ENCODE measurements at regions not wholly inside any gene's neighbourhood (a gene's known extent, or its start where the extent isn't known, plus 50 kb on each side); places are given as distances from the start of the nearest gene placed in this dataset.
A peak's percentile ranks its signal among the peaks of the same experiment; 100 is the strongest.

- Histone ChIP-seq H3K79me1 (ENCODE audit: low read length) (no peaks in the 10 kb centered on the region), H3K4ac (ENCODE audit: low read depth, low read length) (no peak overlapping the region), H3K79me2 (ENCODE audit: control insufficient read depth, insufficient read depth, low read length, poor library complexity) (no peaks in the 10 kb centered on the region), H2AFZ (ENCODE audit: insufficient read depth, low read length, poor library complexity) (no peak overlapping the region), H3K4me1 (ENCODE audit: control insufficient read depth in 1 of 2, insufficient read depth in 2 of 2, low read length in 2 of 2) (no peaks in the 10 kb centered on the region), H2BK12ac (ENCODE audit: low read length) (no peak overlapping the region), H4K91ac (ENCODE audit: low read depth, low read length) (no peak overlapping the region), H2AK5ac (ENCODE audit: low read length) (no peak overlapping the region), H3K9me3 (ENCODE audit: insufficient read depth, low read depth, low read length) (peaks cover 3% of the 10 kb centered on the region), H4K8ac (ENCODE audit: low read depth, low read length) (no peak overlapping the region), H3K14ac (ENCODE audit: low read length) (no peak overlapping the region), H4K12ac (ENCODE audit: low read depth, low read length) (no peak overlapping the region), H3K9ac (ENCODE audit: low read length) (no peak overlapping the region), H3K36me3 (ENCODE audit: control insufficient read depth in 1 of 2, insufficient read depth in 2 of 2, low read length in 2 of 2) (no peaks in the 10 kb centered on the region), H3K18ac (ENCODE audit: low read length) (no peak overlapping the region), H3K27me3 (ENCODE audit: insufficient read depth, low read length) (no peaks in the 10 kb centered on the region), H2BK5ac (ENCODE audit: low read depth, low read length, poor library complexity) (no peak overlapping the region), H3K27ac (ENCODE audit: low read depth, low read length) (no peak overlapping the region), H3K4me3 (ENCODE audit: low read depth, low read length) (no peak overlapping the region), H2BK120ac (ENCODE audit: insufficient read depth, low read length, poor library complexity) (no peak overlapping the region), H3K23ac (ENCODE audit: low read length) (no peak overlapping the region), H3K4me2 (ENCODE audit: low read length) (no peak overlapping the region)
- no CpG with 5 or more reads among the region's 5 CpGs for WGBS (ENCODE audit: extremely low coverage, insufficient coverage, insufficient read length)
- no peak for DNase-seq
Measured at GRCh38 chr2:8515864-8516533, 165.9 kb upstream of the ID2 start.

GRCh38 chr2:8517850-8518498 lies 163.9 kb upstream of the ID2 start:
- Histone ChIP-seq H3K27ac (ENCODE audit: low read depth, low read length) (no peak overlapping the region), H4K91ac (ENCODE audit: low read depth, low read length) (no peak overlapping the region), H3K4ac (ENCODE audit: low read depth, low read length) (no peak overlapping the region), H3K27me3 (ENCODE audit: insufficient read depth, low read length) (no peaks in the 10 kb centered on the region), H3K14ac (ENCODE audit: low read length) (no peak overlapping the region), H3K18ac (ENCODE audit: low read length) (no peak overlapping the region), H3K9me3 (ENCODE audit: insufficient read depth, low read depth, low read length) (peaks cover 3% of the 10 kb centered on the region), H3K4me2 (ENCODE audit: low read length) (no peak overlapping the region), H2BK12ac (ENCODE audit: low read length) (no peak overlapping the region), H3K23ac (ENCODE audit: low read length) (no peak overlapping the region), H3K79me2 (ENCODE audit: control insufficient read depth, insufficient read depth, low read length, poor library complexity) (no peaks in the 10 kb centered on the region), H3K9ac (ENCODE audit: low read length) (no peak overlapping the region), H4K8ac (ENCODE audit: low read depth, low read length) (no peak overlapping the region), H2AFZ (ENCODE audit: insufficient read depth, low read length, poor library complexity) (no peak overlapping the region), H2BK120ac (ENCODE audit: insufficient read depth, low read length, poor library complexity) (no peak overlapping the region), H3K4me3 (ENCODE audit: low read depth, low read length) (no peak overlapping the region), H3K4me1 (ENCODE audit: control insufficient read depth in 1 of 2, insufficient read depth in 2 of 2, low read length in 2 of 2) (no peaks in the 10 kb centered on the region), H2BK5ac (ENCODE audit: low read depth, low read length, poor library complexity) (no peak overlapping the region), H4K12ac (ENCODE audit: low read depth, low read length) (no peak overlapping the region), H3K79me1 (ENCODE audit: low read length) (no peaks in the 10 kb centered on the region), H2AK5ac (ENCODE audit: low read length) (no peak overlapping the region), H3K36me3 (ENCODE audit: control insufficient read depth in 1 of 2, insufficient read depth in 2 of 2, low read length in 2 of 2) (no peaks in the 10 kb centered on the region)
- no CpG with 5 or more reads among the region's 16 CpGs for WGBS (ENCODE audit: extremely low coverage, insufficient coverage, insufficient read length)
- no peak for DNase-seq

- Histone ChIP-seq H3K9ac (ENCODE audit: low read length) (no peak overlapping the region), H4K12ac (ENCODE audit: low read depth, low read length) (no peak overlapping the region), H4K8ac (ENCODE audit: low read depth, low read length) (no peak overlapping the region), H3K27ac (ENCODE audit: low read depth, low read length) (no peak overlapping the region), H2BK12ac (ENCODE audit: low read length) (no peak overlapping the region), H2AK5ac (ENCODE audit: low read length) (no peak overlapping the region), H4K91ac (ENCODE audit: low read depth, low read length) (no peak overlapping the region), H3K18ac (ENCODE audit: low read length) (no peak overlapping the region), H3K14ac (ENCODE audit: low read length) (no peak overlapping the region), H3K36me3 (ENCODE audit: control insufficient read depth in 1 of 2, insufficient read depth in 2 of 2, low read length in 2 of 2) (no peaks in the 10 kb centered on the region), H3K4me3 (ENCODE audit: low read depth, low read length) (no peak overlapping the region), H3K79me1 (ENCODE audit: low read length) (no peaks in the 10 kb centered on the region), H3K23ac (ENCODE audit: low read length) (no peak overlapping the region), H3K4me1 (ENCODE audit: control insufficient read depth in 1 of 2, insufficient read depth in 2 of 2, low read length in 2 of 2) (no peaks in the 10 kb centered on the region), H3K4me2 (ENCODE audit: low read length) (no peak overlapping the region), H3K4ac (ENCODE audit: low read depth, low read length) (no peak overlapping the region), H2AFZ (ENCODE audit: insufficient read depth, low read length, poor library complexity) (no peak overlapping the region), H3K27me3 (ENCODE audit: insufficient read depth, low read length) (no peaks in the 10 kb centered on the region), H2BK5ac (ENCODE audit: low read depth, low read length, poor library complexity) (no peak overlapping the region), H3K79me2 (ENCODE audit: control insufficient read depth, insufficient read depth, low read length, poor library complexity) (no peaks in the 10 kb centered on the region), H2BK120ac (ENCODE audit: insufficient read depth, low read length, poor library complexity) (no peak overlapping the region), H3K9me3 (ENCODE audit: insufficient read depth, low read depth, low read length) (peaks cover under 1% of the 10 kb centered on the region)
- DNase-seq, result no peak
- no CpG with 5 or more reads among the region's 8 CpGs for WGBS (ENCODE audit: extremely low coverage, insufficient coverage, insufficient read length)
Measured at GRCh38 chr2:8518979-8519668, 162.7 kb upstream of the ID2 start.

- no peaks in the 10 kb centered on the region for H3K9me3 ChIP-seq (ENCODE audit: insufficient read depth, low read depth, low read length)
- H4K91ac ChIP-seq (ENCODE audit: low read depth, low read length), result no peak overlapping the region
- no peak overlapping the region for H3K9ac ChIP-seq (ENCODE audit: low read length)
- H4K12ac ChIP-seq (ENCODE audit: low read depth, low read length), result no peak overlapping the region
- H3K4me2 ChIP-seq (ENCODE audit: low read length), result no peak overlapping the region
- no peak overlapping the region for H2BK5ac ChIP-seq (ENCODE audit: low read depth, low read length, poor library complexity)
- no peak overlapping the region for H2BK12ac ChIP-seq (ENCODE audit: low read length)
- H3K4me3 ChIP-seq (ENCODE audit: low read depth, low read length), result no peak overlapping the region
- H3K36me3 ChIP-seq (ENCODE audit: control insufficient read depth in 1 of 2, insufficient read depth in 2 of 2, low read length in 2 of 2), result no peaks in the 10 kb centered on the region
- peak in 1 of 2 donors; percentile 21 for DNase-seq
- H3K79me1 ChIP-seq (ENCODE audit: low read length), result peaks cover 1% of the 10 kb centered on the region
- no peak overlapping the region for H4K8ac ChIP-seq (ENCODE audit: low read depth, low read length)
- no peaks in the 10 kb centered on the region for H3K27me3 ChIP-seq (ENCODE audit: insufficient read depth, low read length)
- H3K27ac ChIP-seq (ENCODE audit: low read depth, low read length), result no peak overlapping the region
- H2AFZ ChIP-seq (ENCODE audit: insufficient read depth, low read length, poor library complexity), result no peak overlapping the region
- no peaks in the 10 kb centered on the region for H3K79me2 ChIP-seq (ENCODE audit: control insufficient read depth, insufficient read depth, low read length, poor library complexity)
- no peak overlapping the region for H3K4ac ChIP-seq (ENCODE audit: low read depth, low read length)
- H3K4me1 ChIP-seq (ENCODE audit: control insufficient read depth in 1 of 2, insufficient read depth in 2 of 2, low read length in 2 of 2), result peaks cover 3 to 4% of the 10 kb centered on the region in 2 experiments
- WGBS (ENCODE audit: extremely low coverage, insufficient coverage, insufficient read length), result no CpG with 5 or more reads among the region's 5 CpGs
- no peak overlapping the region for H3K14ac ChIP-seq (ENCODE audit: low read length)
- H2AK5ac ChIP-seq (ENCODE audit: low read length), result no peak overlapping the region
- H3K18ac ChIP-seq (ENCODE audit: low read length), result no peak overlapping the region
- no peak overlapping the region for H2BK120ac ChIP-seq (ENCODE audit: insufficient read depth, low read length, poor library complexity)
- no peak overlapping the region for H3K23ac ChIP-seq (ENCODE audit: low read length)
Measured at GRCh38 chr2:8520791-8521344, 161.0 kb upstream of the ID2 start.

All from trophoblast cell (in vitro differentiated cells and primary cell).